ENCODE measurements at regions not wholly inside any gene's neighbourhood (a gene's known extent, or its start where the extent isn't known, plus 50 kb on each side); places are given as distances from the start of the nearest gene placed in this dataset.
"Not testable (repeated sequence)": the region's sequence is repeated elsewhere in the genome, so short reads cannot be mapped to it uniquely, and the experiment has no call there.

DNA sequence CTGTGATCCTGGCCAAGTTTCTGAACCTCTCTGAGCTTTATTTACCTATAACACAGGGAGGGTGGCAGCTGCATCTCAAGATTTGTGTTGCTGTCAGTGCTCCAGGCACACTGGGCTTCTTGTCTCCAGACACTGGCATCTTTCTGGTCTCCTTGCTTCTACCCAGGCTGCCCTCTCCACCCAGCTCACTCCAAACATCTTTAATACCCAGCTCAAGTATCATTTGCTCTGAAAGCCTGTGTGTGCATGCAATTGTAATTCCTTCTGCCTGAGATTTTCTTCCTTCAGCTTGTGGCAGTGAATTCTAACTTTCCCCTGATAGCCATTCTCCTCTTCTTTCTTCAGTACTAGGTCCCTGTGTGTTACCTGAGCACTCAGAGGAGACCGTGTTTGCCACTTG, 50.7 kb upstream of the USP7 start:
- TF ChIP-seq, protein P1, sequence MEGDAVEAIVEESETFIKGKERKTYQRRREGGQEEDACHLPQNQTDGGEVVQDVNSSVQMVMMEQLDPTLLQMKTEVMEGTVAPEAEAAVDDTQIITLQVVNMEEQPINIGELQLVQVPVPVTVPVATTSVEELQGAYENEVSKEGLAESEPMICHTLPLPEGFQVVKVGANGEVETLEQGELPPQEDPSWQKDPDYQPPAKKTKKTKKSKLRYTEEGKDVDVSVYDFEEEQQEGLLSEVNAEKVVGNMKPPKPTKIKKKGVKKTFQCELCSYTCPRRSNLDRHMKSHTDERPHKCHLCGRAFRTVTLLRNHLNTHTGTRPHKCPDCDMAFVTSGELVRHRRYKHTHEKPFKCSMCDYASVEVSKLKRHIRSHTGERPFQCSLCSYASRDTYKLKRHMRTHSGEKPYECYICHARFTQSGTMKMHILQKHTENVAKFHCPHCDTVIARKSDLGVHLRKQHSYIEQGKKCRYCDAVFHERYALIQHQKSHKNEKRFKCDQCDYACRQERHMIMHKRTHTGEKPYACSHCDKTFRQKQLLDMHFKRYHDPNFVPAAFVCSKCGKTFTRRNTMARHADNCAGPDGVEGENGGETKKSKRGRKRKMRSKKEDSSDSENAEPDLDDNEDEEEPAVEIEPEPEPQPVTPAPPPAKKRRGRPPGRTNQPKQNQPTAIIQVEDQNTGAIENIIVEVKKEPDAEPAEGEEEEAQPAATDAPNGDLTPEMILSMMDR (IDR thresholded peaks at IDR 0.05) = no peak
- Histone ChIP-seq H3K9me3 (peaks cover 0 to 9% of the 10 kb centered on the region in 2 donors), H3K36me3 (no peaks in the 10 kb centered on the region), H3K4me1 (no peaks in the 10 kb centered on the region), H3K4me3 (no peak overlapping the region), H3K27me3 (no peaks in the 10 kb centered on the region), H3K27ac (no peak overlapping the region)
- intact Hi-C loops (cut with DNase I) = no loop called here
- no peak for DNase-seq (ENCODE audit: low spot score in 2 of 2)

DNA sequence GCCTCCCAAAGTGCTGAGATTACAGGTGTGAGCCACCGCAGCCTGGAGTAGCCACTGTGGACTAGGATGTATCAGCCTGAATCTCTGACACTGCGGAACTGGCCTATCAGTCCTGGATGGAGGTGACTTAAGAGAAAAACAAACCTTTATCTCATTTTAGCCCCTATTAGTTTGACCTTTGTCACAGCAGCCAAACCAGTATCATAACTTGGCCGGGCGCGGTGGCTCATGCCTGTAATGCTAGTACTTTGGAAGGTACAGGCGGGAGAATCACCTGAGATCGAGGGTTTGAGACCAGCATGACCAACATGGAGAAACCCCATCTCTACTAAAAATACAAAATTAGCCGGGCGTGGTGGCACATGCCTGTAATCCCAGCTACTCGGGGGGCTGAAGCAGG, 51.8 kb upstream of the USP7 start:
- Histone ChIP-seq H3K27ac (no peak overlapping the region), H3K4me1 (no peaks in the 10 kb centered on the region), H3K27me3 (no peaks in the 10 kb centered on the region), H3K4me3 (no peak overlapping the region), H3K9me3 (peaks cover 0 to 9% of the 10 kb centered on the region in 2 donors), H3K36me3 (no peaks in the 10 kb centered on the region)
- no peak for DNase-seq (ENCODE audit: low spot score in 2 of 2)
- TF ChIP-seq, protein P1 (IDR thresholded peaks at IDR 0.05) = no peak
- intact Hi-C loops (cut with DNase I) = no loop called here

DNA sequence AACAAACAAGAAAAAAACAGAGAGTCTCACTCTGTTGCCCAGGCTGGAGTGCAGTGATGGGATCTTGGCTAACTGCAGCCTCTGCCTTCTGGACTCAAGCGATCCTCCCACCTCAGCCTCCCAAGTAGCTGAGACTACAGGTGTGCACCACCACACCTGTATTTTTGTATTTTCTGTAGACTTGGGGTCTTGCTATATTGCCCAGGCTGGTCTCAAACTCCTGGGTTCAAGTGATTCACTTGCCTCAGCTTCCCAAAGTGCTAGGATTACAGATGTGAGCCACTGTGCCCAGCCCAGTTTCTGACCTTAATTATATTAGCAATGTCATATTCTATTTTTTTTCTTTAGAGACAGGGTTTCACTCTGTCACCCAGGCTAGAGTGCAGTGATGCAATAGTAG, 52.3 kb upstream of the USP7 start:
- intact Hi-C loops (cut with DNase I); H3K9me3 ChIP-seq; H3K36me3 ChIP-seq; H3K27me3 ChIP-seq; DNase-seq (ENCODE audit: low spot score in 2 of 2); H3K27ac ChIP-seq; H3K4me1 ChIP-seq; H3K4me3 ChIP-seq: not testable (repeated sequence)

DNA sequence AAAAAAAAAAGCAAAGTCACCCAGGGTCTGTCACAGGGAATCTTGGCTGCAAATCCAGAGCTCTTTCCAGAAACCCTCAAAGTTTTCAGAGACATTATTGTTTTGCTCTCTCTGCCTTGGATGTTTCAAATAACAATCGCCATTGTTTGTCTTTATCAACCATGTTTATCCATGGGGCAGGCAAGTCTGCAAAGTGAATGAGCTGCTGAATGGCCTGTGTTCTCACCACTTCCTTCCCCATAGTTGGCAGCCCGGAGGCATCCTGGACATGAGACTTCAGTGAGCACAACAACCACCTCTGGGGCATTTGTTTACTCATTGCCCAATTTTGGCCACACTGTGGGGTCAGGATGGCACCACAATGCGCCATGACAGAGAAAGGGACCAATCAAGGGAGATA, 53.1 kb upstream of the USP7 start:
- H3K4me3 ChIP-seq = no peak overlapping the region
- H3K9me3 ChIP-seq = peaks cover 0 to 9% of the 10 kb centered on the region in 2 donors
- no peaks in the 10 kb centered on the region for H3K27me3 ChIP-seq
- H3K27ac ChIP-seq = no peak overlapping the region
- intact Hi-C loops (cut with DNase I) = no loop called here
- no peaks in the 10 kb centered on the region for H3K4me1 ChIP-seq
- DNase-seq (ENCODE audit: low spot score in 2 of 2) = no peak
- TF ChIP-seq, protein P1 (IDR thresholded peaks at IDR 0.05) = no peak
- H3K36me3 ChIP-seq = no peaks in the 10 kb centered on the region

DNA sequence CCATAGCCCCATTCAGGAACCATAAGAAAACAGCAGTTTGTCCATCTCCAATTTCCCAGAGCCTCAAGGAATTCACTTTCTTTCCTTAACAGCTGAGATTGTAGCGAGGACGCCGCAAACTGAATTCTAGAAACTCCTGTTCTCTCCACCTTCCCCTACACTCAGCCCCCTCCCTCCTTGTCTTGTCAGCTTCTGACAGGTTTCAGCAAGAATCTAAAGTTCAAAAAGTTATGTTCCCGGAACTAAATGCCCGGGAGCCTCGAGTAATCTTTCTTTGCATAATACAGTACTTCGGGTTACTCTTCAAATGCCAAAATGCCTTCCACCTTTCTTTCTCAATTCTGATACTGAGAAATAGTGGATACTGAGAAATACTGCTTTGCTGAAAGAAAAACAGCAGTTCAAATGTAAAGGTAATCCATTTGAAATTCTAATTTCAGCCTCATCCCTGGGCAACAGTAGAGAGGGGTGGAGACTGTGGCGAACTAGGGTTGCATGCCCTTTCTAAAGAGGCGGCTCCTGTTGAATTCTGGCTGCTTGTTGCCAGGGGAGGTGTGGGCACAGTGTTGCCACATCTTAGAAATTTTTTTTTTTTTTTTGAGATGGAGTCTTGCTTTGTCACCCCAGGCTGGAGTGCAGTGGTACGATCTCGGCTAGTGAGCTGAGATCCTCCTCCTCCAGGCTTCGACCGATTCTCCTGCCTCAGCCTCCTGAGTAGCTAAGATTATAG, 63.5 kb upstream of the USP7 start:
- Histone ChIP-seq H3K27me3 (no peaks in the 10 kb centered on the region), H3K4me1 (no peaks in the 10 kb centered on the region), H3K4me3 (no peak overlapping the region), H3K36me3 (no peaks in the 10 kb centered on the region), H3K9me3 (no peaks in the 10 kb centered on the region), H3K27ac (no peak overlapping the region)
- TF ChIP-seq, protein P1 (IDR thresholded peaks at IDR 0.05) = no peak
- DNase-seq (ENCODE audit: low spot score in 2 of 2) = no peak
- intact Hi-C loops (cut with DNase I) = no loop called here

DNA sequence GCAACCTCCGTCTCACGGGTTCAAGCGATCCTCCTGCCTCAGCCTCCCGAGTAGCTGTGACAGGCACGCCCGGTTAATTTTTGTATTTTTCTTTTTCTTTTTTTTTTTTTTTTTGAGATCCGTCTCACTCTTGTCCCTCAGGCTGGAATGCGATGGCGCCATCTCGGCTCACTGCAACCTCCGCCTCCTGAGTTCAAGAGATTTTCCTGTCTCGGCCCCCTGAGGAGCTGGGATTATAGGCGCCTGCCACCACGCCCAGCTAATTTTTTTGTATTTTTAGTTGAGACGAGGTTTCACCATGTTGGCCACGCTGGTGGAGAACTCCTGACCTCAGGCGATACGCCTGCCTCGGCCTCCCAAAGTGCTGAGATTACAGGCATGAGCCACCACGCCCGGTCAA, 63.0 kb upstream of the HAPSTR1 start:
- intact Hi-C loops (cut with DNase I); DNase-seq (ENCODE audit: low spot score in 2 of 2): not testable (repeated sequence)

DNA sequence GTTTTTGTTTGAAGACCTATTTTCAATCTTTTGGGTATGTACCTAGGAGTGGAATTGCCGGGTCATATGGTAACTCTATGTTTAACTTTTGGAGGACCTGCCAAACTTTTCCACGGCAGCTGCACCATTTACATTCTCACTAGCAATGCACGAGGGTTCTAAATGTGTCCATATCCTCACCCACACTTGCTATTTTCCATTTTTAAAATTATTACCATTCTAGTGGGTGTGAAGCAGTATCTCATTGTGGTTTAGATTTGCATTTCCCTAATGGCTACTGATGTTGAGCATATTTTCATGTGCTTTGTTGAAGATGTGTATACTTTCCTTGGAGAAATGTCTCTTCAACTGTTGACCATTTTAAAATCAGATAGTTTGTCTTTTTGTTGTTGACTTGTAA, 60.3 kb upstream of the HAPSTR1 start:
- TF ChIP-seq, protein P1 (IDR thresholded peaks at IDR 0.05) = no peak
- Histone ChIP-seq H3K27ac (no peak overlapping the region), H3K4me1 (no peaks in the 10 kb centered on the region), H3K27me3 (no peaks in the 10 kb centered on the region), H3K4me3 (no peak overlapping the region), H3K36me3 (no peaks in the 10 kb centered on the region), H3K9me3 (no peaks in the 10 kb centered on the region)
- DNase-seq (ENCODE audit: low spot score in 2 of 2) = no peak
- intact Hi-C loops (cut with DNase I) = no loop called here

More for the DNA sequence above, 63.0 kb upstream of the HAPSTR1 start:
- H3K27ac ChIP-seq, H3K36me3 ChIP-seq, H3K27me3 ChIP-seq, H3K4me1 ChIP-seq, H3K9me3 ChIP-seq, H3K4me3 ChIP-seq: not testable (repeated sequence)
